HG03521 (cell line): ENCODE measurements at regions not wholly inside any gene's neighbourhood (a gene's known extent, or its start where the extent isn't known, plus 50 kb on each side); places are given as distances from the start of the nearest gene placed in this dataset.
"Not testable (repeated sequence)": the region's sequence is repeated elsewhere in the genome, so short reads cannot be mapped to it uniquely, and the experiment has no call there.

ENCODE experiments used
- ATAC-seq: cut with Tn5 transposase; IDR thresholded peaks from one replicate; pipeline ENCODE4 v1.9.1; 2021; ENCODE audit warnings: mild to moderate bottlenecking, moderate library complexity; ENCODE audit not compliant: unreplicated experiment

GRCh38 chr6:145544514-145544913 is 190.8 kb downstream of the EPM2A start:
- no peak for ATAC-seq

DNA sequence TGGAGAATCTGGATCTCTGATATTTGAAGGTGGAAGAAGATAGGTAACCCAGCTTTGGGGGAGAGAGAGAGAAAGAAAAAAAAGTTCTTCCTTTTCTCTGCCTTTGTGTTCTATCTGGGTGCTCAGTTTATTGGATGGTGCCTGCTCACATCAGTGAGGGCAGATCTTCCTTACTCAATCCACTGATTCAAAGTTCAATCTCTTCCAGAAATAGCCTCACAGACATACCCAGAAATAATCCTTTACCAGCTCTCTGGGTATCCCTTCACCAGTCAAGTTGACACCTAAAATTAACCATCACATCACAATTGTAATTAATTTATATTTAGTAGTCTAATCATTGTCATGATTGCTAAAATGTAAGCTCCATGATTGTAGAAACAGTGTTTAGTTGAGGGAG is 189.1 kb downstream of the EPM2A start:
- no peak for ATAC-seq

- ATAC-seq = no peak
Observed at GRCh38 chr6:145547594-145548335, 187.6 kb downstream of the EPM2A start.

DNA sequence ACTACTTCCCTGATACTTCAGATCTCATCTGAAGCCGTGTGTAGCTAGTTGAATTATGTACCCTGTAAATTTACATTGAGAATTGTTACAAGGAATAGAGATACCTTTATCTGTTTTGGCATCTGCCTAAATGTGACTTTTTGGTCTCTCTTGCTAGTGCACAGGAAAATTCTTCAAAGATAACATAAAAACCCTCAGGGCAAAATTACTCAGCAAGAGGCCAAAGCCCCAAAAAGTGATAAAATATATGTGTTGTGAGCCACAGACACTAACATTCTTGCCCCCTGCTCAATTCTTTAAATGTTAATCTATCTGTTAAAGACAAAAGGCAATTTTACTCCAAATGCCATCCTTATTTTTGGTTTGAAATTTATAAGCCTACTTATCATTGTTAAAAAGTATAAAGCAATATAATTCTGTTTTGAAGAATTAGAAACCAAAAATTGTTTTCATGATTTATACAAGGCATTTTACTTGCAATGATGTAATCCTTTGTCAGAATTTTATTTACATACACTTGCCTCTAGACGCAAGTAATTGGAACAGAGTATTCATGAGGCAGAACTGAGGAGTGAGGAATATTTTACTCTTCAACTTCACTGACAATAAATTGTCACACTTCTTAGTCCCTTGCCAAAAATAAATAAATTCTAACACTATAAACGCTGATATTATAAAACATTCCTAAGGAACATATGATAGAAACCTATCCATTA is 186.2 kb downstream of the EPM2A start:
- no peak for ATAC-seq

DNA sequence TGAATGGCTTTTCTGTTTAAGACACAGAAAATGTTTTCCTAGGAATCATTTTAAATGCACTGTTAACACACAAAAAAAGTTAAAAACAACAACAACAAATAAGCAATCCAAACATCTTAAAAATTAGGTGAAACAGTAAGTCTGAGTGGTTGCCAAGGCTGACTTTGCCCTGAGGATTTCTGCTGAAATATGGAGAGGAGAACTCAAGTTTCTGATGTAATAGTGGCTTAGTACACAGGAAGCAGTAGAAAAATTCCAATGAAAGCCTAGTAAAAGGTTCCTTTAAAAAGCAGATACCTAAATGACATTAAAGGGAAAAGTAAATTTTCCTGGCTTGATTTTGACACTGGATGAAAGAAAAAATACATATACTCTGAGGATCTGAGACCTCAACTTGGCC is 184.2 kb downstream of the EPM2A start:
- ATAC-seq = no peak

- ATAC-seq = no peak
Observed at GRCh38 chr6:145555084-145555483, 180.2 kb downstream of the EPM2A start.

GRCh38 chr6:145557474-145557873 is 177.8 kb downstream of the EPM2A start:
- ATAC-seq = no peak

DNA sequence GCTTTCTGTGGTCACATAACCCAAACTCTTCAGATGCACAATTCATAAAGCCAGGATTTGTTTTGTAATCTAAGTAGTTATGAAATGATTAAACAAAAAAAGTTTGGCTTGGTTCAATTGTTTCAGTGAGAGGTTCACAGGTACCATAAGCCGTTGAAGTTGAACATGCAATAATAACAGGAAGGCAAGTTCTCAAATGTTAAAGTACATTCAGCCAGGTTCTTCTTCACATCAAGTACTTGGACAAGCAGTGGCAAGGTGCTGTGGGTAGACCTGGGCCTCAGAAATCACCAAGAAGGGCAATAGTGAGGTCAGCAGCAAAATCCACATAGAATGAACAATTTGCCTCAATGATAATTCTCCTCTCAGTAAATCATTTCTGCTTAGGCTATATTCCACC is 175.5 kb downstream of the EPM2A start:
- ATAC-seq = no peak

GRCh38 chr6:145561095-145562072 is 173.9 kb downstream of the EPM2A start:
- no peak for ATAC-seq

GRCh38 chr6:145562771-145563615 is 172.3 kb downstream of the EPM2A start:
- ATAC-seq = no peak

DNA sequence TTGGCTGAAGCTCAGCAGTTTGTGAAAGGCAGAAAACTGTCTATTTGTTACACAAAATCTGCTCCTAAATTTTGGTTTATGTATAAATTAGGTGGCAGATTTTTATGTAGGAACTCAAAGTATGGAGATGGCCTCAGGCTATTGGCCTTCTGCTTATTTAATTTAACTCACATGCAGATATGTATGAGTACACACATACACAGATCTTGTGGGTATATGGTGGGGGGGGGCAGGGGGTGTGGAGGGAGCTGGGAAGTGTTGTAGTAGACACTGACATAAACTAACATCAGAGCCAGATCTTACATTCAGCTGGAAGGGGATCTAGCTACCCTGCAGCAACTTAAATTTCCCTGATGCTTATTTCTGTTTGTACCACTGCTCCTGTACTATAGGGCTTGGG is 170.8 kb downstream of the EPM2A start:
- no peak for ATAC-seq

DNA sequence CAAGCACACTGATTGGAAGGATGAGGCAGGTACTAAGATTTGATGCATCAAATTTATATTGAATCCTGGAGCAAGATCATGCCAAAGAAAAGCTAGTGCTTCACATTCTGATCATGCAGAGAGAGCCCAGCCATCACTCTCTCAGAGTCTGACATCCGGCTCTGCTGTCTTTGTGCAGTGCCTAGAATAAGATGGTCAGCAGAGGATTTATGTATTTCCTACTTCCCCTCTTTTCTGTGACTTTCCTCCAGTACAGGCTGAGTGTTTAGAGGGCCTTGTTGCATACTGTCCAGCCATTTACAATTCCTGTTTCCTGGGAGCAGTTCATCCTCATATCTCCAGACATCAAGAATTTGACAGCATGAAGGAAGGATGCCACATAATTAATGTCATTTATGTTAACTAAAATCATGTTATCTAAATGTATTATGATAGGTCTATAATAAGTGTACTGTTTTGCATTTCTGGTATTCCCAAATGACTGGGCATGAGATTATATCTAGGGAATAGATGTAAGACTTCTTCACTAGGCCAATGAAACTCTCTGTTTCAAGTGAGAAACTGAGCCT is 167.6 kb downstream of the EPM2A start:
- no peak for ATAC-seq

GRCh38 chr6:145569140-145569539 is 166.2 kb downstream of the EPM2A start:
- no peak for ATAC-seq

- ATAC-seq = not testable (repeated sequence)
Observed at GRCh38 chr6:145570336-145570735, 165.0 kb downstream of the EPM2A start.

DNA sequence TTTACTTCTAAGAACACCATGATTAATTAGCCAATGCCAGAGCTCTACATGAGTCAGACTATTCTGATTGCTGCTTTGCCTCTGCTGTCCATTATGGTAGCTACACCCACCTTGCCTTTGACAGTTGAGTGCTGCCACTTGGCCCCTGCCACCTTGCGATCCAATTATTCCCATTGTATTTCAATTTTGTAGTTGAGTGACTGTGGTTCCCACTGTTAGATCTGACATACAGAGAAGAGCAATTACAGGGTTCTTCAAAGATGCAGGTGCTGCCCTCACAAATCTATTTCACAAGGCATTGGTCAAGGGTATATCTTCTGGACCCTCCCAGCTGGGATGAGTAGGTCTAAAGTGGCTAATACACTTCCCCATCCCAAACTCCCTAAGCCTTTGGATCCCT is 161.1 kb downstream of the EPM2A start:
- ATAC-seq = not testable (repeated sequence)
